ENCODE measurements at regions not wholly inside any gene's neighbourhood (a gene's known extent, or its start where the extent isn't known, plus 50 kb on each side); places are given as distances from the start of the nearest gene placed in this dataset.
"Not testable (repeated sequence)": the region's sequence is repeated elsewhere in the genome, so short reads cannot be mapped to it uniquely, and the experiment has no call there.

DNA sequence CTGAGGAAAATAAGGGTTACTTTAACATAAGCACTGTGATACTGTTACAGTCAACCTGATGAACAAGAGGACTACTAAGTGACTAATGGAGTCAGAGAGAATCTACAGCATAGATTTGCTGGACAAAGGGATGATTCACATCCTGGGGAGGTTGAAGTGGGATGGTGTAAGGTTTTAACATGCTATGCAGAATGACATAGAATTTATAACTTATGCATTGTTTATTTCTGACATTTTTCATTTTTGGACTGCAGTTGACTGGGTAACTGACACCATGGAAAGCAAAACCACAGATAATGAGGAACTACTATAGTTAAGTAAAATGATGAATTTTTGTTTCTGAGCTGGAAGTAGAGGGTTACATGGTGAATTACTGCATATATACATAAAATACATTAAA, 389.2 kb downstream of the MAT2B start:
- Histone ChIP-seq H3K36me3 (ENCODE audit: control insufficient read depth, insufficient read depth, low read length) (no peaks in the 10 kb centered on the region), H3K4me3 (ENCODE audit: low read length) (no peak overlapping the region), H3K9me3 (ENCODE audit: control insufficient read depth, low read length) (no peaks in the 10 kb centered on the region), H3K9ac (ENCODE audit: low read length) (no peak overlapping the region), H3K4me1 (ENCODE audit: control insufficient read depth, insufficient read depth, low read length) (no peaks in the 10 kb centered on the region), H3K27me3 (ENCODE audit: control insufficient read depth, insufficient read depth, low read length) (no peaks in the 10 kb centered on the region)

DNA sequence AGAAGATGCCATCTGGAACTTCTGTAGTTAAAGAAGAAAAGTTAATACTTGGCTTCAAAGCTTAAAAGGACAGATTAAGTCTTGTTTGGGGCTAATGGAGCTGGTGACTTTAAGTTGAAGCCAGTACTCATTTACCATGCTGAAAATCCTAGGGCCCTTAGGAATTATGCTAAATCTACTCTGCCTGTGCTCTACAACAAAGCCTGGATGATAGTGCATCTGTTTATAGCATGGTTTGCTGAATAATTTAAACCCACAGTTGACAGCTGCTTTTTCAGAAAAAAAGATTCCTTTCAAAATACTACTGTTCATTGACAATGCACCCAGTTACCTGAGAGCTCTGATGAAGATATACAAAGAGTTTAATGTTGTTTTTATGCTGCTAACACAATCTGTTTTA, 393.5 kb downstream of the MAT2B start:
- Histone ChIP-seq H3K9ac (ENCODE audit: low read length) (no peak overlapping the region), H3K36me3 (ENCODE audit: control insufficient read depth, insufficient read depth, low read length) (no peaks in the 10 kb centered on the region), H3K4me3 (ENCODE audit: low read length) (no peak overlapping the region), H3K9me3 (ENCODE audit: control insufficient read depth, low read length) (no peaks in the 10 kb centered on the region), H3K27me3 (ENCODE audit: control insufficient read depth, insufficient read depth, low read length) (no peaks in the 10 kb centered on the region), H3K4me1 (ENCODE audit: control insufficient read depth, insufficient read depth, low read length) (no peaks in the 10 kb centered on the region)

DNA sequence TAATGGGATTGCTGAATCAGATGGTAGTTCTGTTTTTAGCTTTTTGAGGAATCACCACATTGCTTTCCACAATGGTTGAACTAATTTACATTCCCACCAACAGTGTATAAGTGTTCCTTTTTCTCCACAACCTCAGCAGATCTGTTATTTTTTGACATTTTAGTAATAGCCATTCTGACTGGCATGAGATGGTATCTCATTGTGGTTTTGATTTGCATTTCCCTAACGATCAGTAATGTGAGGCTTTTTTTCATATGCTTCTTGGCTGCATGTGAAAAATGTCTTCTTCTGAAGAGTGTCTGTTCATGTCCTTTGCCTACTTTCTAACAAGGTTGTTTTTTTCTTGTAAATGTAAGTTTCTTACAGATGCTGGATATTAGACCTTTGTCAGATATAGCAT, 402.4 kb downstream of the MAT2B start:
- not testable (repeated sequence) for H3K27me3 ChIP-seq (ENCODE audit: control insufficient read depth, insufficient read depth, low read length); H3K36me3 ChIP-seq (ENCODE audit: control insufficient read depth, insufficient read depth, low read length); H3K9ac ChIP-seq (ENCODE audit: low read length); H3K4me3 ChIP-seq (ENCODE audit: low read length); H3K4me1 ChIP-seq (ENCODE audit: control insufficient read depth, insufficient read depth, low read length); H3K9me3 ChIP-seq (ENCODE audit: control insufficient read depth, low read length)

DNA sequence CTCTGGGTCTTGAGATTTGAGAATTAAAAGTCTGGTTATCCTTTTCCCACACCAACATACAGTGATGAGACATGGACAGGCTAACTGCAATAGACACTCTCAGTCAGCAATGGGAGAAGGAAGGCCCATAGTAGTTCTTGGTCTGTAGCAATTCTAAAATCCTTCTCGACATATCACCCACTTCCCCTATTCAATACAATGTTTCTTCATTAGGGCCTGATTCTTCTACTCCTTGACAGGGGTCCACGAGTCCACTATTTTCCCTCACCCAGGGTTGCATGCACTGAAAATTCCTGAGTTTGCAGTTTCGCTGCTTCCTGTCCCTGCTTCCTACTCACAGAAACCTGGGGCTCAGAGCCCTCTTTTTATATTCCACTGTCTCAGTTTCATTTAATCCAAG, 402.8 kb downstream of the MAT2B start:
- Histone ChIP-seq H3K4me1 (ENCODE audit: control insufficient read depth, insufficient read depth, low read length) (no peaks in the 10 kb centered on the region), H3K36me3 (ENCODE audit: control insufficient read depth, insufficient read depth, low read length) (no peaks in the 10 kb centered on the region), H3K27me3 (ENCODE audit: control insufficient read depth, insufficient read depth, low read length) (no peaks in the 10 kb centered on the region)

DNA sequence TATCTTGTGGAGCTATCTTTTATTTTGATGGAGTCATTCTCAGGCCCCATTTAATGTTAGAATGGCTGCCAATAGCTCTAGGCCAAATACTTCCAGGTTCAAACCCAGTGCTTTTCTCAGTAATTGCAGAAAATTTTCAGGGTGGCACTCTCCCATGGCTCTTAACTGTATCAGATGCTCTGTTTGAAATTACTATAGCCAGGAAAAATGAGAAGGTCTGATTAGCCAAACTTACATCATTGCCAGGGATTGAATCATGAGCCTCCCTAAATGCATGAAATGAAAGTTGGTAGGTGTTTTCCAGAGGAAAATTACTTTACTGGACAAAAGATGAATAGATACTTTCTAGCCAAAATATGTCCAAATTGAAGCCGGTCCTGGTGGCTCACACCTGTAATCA, 404.8 kb downstream of the MAT2B start:
- H3K4me1 ChIP-seq (ENCODE audit: control insufficient read depth, insufficient read depth, low read length): no peaks in the 10 kb centered on the region
- no peak overlapping the region for H3K9ac ChIP-seq (ENCODE audit: low read length)
- no peak overlapping the region for H3K4me3 ChIP-seq (ENCODE audit: low read length)
- no peaks in the 10 kb centered on the region for H3K36me3 ChIP-seq (ENCODE audit: control insufficient read depth, insufficient read depth, low read length)
- H3K27me3 ChIP-seq (ENCODE audit: control insufficient read depth, insufficient read depth, low read length): no peaks in the 10 kb centered on the region
- no peaks in the 10 kb centered on the region for H3K9me3 ChIP-seq (ENCODE audit: control insufficient read depth, low read length)

More for the DNA sequence above, 402.8 kb downstream of the MAT2B start:
- no peaks in the 10 kb centered on the region for H3K9me3 ChIP-seq (ENCODE audit: control insufficient read depth, low read length)
- no peak overlapping the region for H3K9ac ChIP-seq (ENCODE audit: low read length)
- no peak overlapping the region for H3K4me3 ChIP-seq (ENCODE audit: low read length)

DNA sequence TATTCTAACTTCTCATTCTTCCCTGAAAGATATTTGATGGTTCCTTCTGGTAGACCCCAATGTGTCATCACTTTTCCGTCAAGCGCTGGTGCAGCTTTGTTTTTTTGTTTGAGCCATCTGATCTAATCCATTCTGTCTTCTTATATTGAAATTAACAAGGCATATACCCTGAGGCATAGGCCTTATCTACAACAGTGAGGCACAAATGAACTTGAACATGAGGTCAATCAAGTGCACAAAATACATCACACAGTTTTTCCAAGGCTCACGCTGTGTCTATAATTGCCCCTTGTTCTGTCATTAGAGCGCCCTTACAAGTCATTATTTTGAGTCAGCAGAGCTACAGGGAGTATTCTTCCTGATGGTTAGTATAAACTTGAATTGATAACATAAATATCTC, 406.6 kb downstream of the MAT2B start:
- H3K4me3 ChIP-seq (ENCODE audit: low read length): no peak overlapping the region
- H3K36me3 ChIP-seq (ENCODE audit: control insufficient read depth, insufficient read depth, low read length): no peaks in the 10 kb centered on the region
- H3K4me1 ChIP-seq (ENCODE audit: control insufficient read depth, insufficient read depth, low read length): no peaks in the 10 kb centered on the region
- no peaks in the 10 kb centered on the region for H3K27me3 ChIP-seq (ENCODE audit: control insufficient read depth, insufficient read depth, low read length)
- H3K9ac ChIP-seq (ENCODE audit: low read length): no peak overlapping the region
- H3K9me3 ChIP-seq (ENCODE audit: control insufficient read depth, low read length): no peaks in the 10 kb centered on the region

DNA sequence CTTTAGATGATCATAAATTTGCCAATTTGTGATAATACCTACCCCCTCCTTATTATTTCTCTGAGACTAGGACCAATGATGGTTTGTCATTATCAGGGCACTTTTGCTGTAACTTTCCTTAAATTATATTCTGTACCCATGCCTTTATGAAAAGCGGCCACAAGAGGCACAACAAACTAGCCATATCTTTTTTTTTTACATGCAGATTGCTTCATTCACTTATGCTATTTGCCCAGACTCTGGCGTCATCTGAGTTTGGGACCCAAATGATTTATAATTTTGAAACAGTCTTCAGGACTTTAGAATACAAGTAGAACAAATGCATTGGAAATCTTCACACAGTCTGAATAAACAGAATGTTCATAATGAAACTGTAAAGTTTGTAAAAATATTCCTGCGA, 408.1 kb downstream of the MAT2B start:
- Histone ChIP-seq H3K4me1 (ENCODE audit: control insufficient read depth, insufficient read depth, low read length) (no peaks in the 10 kb centered on the region), H3K36me3 (ENCODE audit: control insufficient read depth, insufficient read depth, low read length) (no peaks in the 10 kb centered on the region), H3K27me3 (ENCODE audit: control insufficient read depth, insufficient read depth, low read length) (no peaks in the 10 kb centered on the region), H3K9ac (ENCODE audit: low read length) (no peak overlapping the region), H3K9me3 (ENCODE audit: control insufficient read depth, low read length) (no peaks in the 10 kb centered on the region), H3K4me3 (ENCODE audit: low read length) (no peak overlapping the region)

DNA sequence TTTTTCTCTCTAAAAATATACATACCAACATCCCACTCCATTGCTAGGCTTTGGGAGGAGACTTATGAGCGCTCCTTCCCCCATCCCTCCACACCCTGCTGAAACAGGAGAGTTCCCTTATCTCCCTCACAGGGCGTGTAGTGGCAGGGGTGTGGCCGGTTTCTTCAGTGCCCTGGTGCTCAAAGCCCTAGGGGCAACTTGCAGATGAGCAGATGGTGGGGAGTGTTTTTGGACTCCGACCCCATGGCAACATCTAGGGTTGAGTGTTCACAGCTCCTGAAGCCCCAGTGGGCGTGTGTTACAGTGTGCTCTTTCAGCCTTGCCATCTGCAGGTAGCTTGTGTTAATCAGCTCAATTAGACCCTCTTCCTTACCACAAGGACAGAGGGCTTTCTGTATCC, 409.5 kb downstream of the MAT2B start:
- Histone ChIP-seq H3K9ac (ENCODE audit: low read length) (no peak overlapping the region), H3K36me3 (ENCODE audit: control insufficient read depth, insufficient read depth, low read length) (no peaks in the 10 kb centered on the region), H3K4me3 (ENCODE audit: low read length) (no peak overlapping the region), H3K9me3 (ENCODE audit: control insufficient read depth, low read length) (no peaks in the 10 kb centered on the region), H3K27me3 (ENCODE audit: control insufficient read depth, insufficient read depth, low read length) (no peaks in the 10 kb centered on the region), H3K4me1 (ENCODE audit: control insufficient read depth, insufficient read depth, low read length) (no peaks in the 10 kb centered on the region)

DNA sequence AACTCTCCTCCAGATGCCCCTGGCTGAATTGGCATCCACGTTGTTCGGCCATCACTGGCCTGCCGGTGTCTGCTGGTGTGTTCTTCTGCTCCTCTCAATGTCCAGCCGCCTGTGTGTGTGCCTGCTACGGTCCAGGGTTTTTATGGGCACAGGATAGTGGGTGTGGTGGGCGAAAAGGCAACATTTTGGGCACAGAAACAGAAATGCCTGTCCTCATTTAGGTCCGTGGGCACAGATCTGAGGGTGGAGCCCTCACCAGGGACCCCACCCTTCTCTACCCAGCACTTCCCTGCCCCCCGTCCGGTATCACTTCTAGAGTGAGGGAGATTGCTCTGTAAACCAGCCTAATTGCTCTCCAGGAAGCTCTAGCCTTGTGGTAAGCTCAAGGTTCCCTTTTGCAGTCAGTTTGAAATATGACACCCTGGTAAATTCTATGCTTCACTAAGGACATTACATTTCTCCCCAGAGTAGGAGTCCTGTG, 410.1 kb downstream of the MAT2B start:
- Histone ChIP-seq H3K36me3 (ENCODE audit: control insufficient read depth, insufficient read depth, low read length) (no peaks in the 10 kb centered on the region), H3K9ac (ENCODE audit: low read length) (no peak overlapping the region), H3K9me3 (ENCODE audit: control insufficient read depth, low read length) (no peaks in the 10 kb centered on the region), H3K4me1 (ENCODE audit: control insufficient read depth, insufficient read depth, low read length) (no peaks in the 10 kb centered on the region), H3K27me3 (ENCODE audit: control insufficient read depth, insufficient read depth, low read length) (no peaks in the 10 kb centered on the region), H3K4me3 (ENCODE audit: low read length) (no peak overlapping the region)

DNA sequence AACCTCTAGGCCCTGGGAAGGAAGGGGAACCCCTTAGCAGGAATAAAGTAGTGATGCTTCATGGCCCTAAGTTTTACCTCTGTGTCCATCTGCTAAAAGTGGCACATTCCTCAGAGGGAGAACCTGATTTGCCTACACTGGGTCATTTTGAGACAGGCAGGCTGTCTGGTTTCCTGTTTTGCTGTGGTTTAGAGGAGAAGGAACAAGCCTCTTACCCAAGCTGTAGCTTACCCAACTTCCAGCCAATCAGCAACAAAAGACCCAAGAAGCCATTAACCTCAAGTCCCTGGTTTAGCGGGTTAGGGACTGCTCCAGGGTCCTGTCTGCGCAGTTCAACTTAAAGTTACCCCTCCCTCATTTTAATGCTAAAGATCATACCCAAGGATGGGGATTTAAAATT, 411.0 kb downstream of the MAT2B start:
- Histone ChIP-seq H3K9me3 (ENCODE audit: control insufficient read depth, low read length) (no peaks in the 10 kb centered on the region), H3K36me3 (ENCODE audit: control insufficient read depth, insufficient read depth, low read length) (no peaks in the 10 kb centered on the region), H3K4me1 (ENCODE audit: control insufficient read depth, insufficient read depth, low read length) (no peaks in the 10 kb centered on the region), H3K27me3 (ENCODE audit: control insufficient read depth, insufficient read depth, low read length) (no peaks in the 10 kb centered on the region), H3K4me3 (ENCODE audit: low read length) (no peak overlapping the region), H3K9ac (ENCODE audit: low read length) (no peak overlapping the region)

DNA sequence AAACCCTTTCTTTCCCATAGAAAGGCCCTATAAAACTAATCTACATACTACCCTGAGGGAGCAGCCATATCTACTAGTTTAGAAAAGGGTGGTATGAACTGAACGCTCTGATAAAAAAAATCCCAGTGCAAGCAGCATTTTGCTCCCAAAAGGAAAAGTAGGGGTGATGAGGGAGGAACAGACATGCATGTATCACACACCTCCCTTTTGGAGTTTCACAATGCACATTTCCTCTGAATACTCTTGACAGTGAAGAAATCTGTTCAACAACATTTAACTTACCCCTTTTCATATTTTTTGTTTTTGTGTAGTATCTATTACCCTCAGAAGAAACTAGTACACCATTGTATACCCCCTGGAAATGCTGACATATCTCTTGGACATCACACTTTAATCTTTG, 411.4 kb downstream of the MAT2B start:
- Histone ChIP-seq H3K36me3 (ENCODE audit: control insufficient read depth, insufficient read depth, low read length) (no peaks in the 10 kb centered on the region), H3K9me3 (ENCODE audit: control insufficient read depth, low read length) (no peaks in the 10 kb centered on the region), H3K27me3 (ENCODE audit: control insufficient read depth, insufficient read depth, low read length) (no peaks in the 10 kb centered on the region), H3K4me1 (ENCODE audit: control insufficient read depth, insufficient read depth, low read length) (no peaks in the 10 kb centered on the region), H3K4me3 (ENCODE audit: low read length) (no peak overlapping the region), H3K9ac (ENCODE audit: low read length) (no peak overlapping the region)

DNA sequence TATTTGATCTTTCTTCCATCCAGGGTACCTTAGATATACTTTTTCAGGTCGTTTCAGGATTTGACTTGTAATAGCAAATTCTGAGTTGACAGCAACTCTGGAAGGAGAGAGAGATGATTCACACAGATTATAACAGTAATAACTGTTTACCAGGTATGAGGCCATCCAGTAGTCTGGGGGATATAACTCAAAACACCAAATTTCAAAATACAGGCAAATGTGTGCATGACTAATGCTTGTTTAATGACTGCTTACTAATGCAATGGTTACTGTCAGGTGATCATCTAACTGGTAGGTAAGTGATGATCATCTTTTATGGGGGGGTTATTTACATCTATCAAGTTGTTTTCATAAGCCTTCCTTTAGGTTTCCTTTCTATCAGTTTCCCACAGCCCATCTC, 412.3 kb downstream of the MAT2B start:
- Histone ChIP-seq H3K9ac (ENCODE audit: low read length) (no peak overlapping the region), H3K36me3 (ENCODE audit: control insufficient read depth, insufficient read depth, low read length) (no peaks in the 10 kb centered on the region), H3K27me3 (ENCODE audit: control insufficient read depth, insufficient read depth, low read length) (no peaks in the 10 kb centered on the region), H3K4me3 (ENCODE audit: low read length) (no peak overlapping the region), H3K9me3 (ENCODE audit: control insufficient read depth, low read length) (no peaks in the 10 kb centered on the region), H3K4me1 (ENCODE audit: control insufficient read depth, insufficient read depth, low read length) (no peaks in the 10 kb centered on the region)

DNA sequence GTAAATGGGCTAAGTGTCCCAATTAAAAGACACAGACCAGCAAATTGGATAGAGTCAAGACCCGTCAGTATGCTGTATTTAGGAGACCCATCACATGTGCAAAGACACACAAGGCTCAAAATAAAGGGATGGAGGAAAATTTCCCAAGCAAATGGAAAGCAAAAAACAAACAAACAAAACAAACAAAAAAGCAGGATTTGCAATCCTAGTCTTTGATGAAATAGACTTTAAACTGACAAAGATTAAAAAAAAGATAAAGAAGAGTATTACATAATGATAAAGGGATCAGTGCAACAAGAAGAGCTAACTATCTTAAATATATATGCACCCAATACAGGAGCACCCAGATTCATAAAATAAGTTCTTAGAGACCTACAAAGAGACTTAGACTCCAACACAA, 429.6 kb downstream of the MAT2B start:
- not testable (repeated sequence) for H3K4me3 ChIP-seq (ENCODE audit: low read length); H3K4me1 ChIP-seq (ENCODE audit: control insufficient read depth, insufficient read depth, low read length); H3K9ac ChIP-seq (ENCODE audit: low read length); H3K27me3 ChIP-seq (ENCODE audit: control insufficient read depth, insufficient read depth, low read length); H3K36me3 ChIP-seq (ENCODE audit: control insufficient read depth, insufficient read depth, low read length); H3K9me3 ChIP-seq (ENCODE audit: control insufficient read depth, low read length)

All from mucosa of stomach (tissue), 1 donor.